Lung (tissue), 11 donors: ENCODE measurements at regions not wholly inside any gene's neighbourhood (a gene's known extent, or its start where the extent isn't known, plus 50 kb on each side); places are given as distances from the start of the nearest gene placed in this dataset.

Experiments
- ATAC-seq: fragments of 200-7000 bp; cut with Tn5 transposase; one replicate; pipeline ENCODE4 v1.9.1; 2020; ENCODE audit warnings: moderate number of reproducible peaks; ENCODE audit not compliant: insufficient read depth, low FRiP score
- DNase-seq, 3 donors: peaks; one replicate each; pipeline ENCODE4 v3.0.0-alpha.2; 2013 to 2017
- H3K27ac ChIP-seq, 2 donors: one replicate each; pipeline ENCODE4 v1.5.1; 2013; ENCODE audit warnings: mild to moderate bottlenecking in 2 of 2, moderate library complexity in 2 of 2, control low read depth in 1 of 2, inconsistent platforms in 1 of 2, low read depth in 1 of 2, low read length in 1 of 2
- H3K27me3 ChIP-seq, 3 donors: one replicate each; pipeline ENCODE4 v1.5.1; 2013; ENCODE audit warnings: low read length in 2 of 3; ENCODE audit not compliant: control insufficient read depth in 3 of 3, insufficient read depth in 3 of 3
- H3K36me3 ChIP-seq, 4 donors: one replicate each; pipeline ENCODE4 v1.5.1; 2013; ENCODE audit warnings: low read length in 4 of 4, mild to moderate bottlenecking in 1 of 4, moderate library complexity in 1 of 4; ENCODE audit not compliant: control insufficient read depth in 4 of 4, insufficient read depth in 4 of 4
- H3K4me1 ChIP-seq, 5 donors: one replicate each; pipeline ENCODE4 v1.5.1; 2013; ENCODE audit warnings: low read length in 5 of 5, mild to moderate bottlenecking in 2 of 5, moderate library complexity in 1 of 5; ENCODE audit not compliant: control insufficient read depth in 5 of 5, insufficient read depth in 5 of 5
- H3K4me3 ChIP-seq: one replicate; pipeline ENCODE4 v1.5.1; 2013; ENCODE audit warnings: mild to moderate bottlenecking, control low read depth, moderate library complexity
- H3K9ac ChIP-seq, 2 donors: one replicate each; pipeline ENCODE4 v1.5.1; 2013; ENCODE audit warnings: low read length in 2 of 2, control low read depth in 1 of 2; ENCODE audit not compliant: insufficient read depth in 1 of 2
- H3K9me3 ChIP-seq, 4 donors: one replicate each; pipeline ENCODE4 v1.5.1; 2013; ENCODE audit warnings: low read length in 3 of 4, mild to moderate bottlenecking in 1 of 4, moderate library complexity in 1 of 4; ENCODE audit not compliant: control insufficient read depth in 4 of 4, insufficient read depth in 3 of 4
- WGBS, 2 donors: extraction: QIAGEN DNeasy Blood & Tissue Kit; methylation state at CpG; one replicate each; pipeline ENCODE4 v1.1.7; 2013; 5-methylcytosine and 5-hydroxymethylcytosine counted together
- TF ChIP-seq, protein P1 (sequence below): IDR thresholded peaks from 2 replicates; pipeline ENCODE4 v1.5.1; 2012; ENCODE audit warnings: mild to moderate bottlenecking; ENCODE audit errors: control extremely low read depth, extremely low read depth
- donor health status: control.
- donor health status: control.
- donor health status: Bipolar disorder and iron deficiency.
- donor health status: healthy.
- donor health status: DM: yes; HTN: yes; CAD: no.

DNA sequence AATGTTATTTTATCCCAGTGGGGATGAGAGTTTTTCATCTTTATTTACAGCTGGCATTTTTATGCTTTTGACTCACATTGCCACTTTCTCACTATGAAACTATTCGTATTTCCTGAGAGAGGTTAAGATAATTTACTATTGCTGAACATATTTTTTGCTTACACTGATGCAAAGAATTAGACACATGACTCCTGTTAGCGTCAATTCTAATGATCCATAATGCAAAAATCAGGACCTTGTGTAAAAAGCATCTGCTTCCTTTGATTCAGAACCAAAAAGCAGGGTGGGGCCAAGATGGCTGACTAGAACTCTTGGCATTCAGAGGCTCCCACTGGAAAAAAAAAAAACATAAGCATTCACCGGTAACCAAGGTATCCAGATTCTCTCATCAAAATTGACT lies 464.8 kb downstream of the SEMA3D start:
- Histone ChIP-seq H3K4me1 (no peaks in the 10 kb centered on the region), H3K4me3 (no peak overlapping the region), H3K27me3 (no peaks in the 10 kb centered on the region), H3K9ac (no peak overlapping the region), H3K9me3 (no peaks in the 10 kb centered on the region), H3K36me3 (no peaks in the 10 kb centered on the region), H3K27ac (no peak overlapping the region)
- no peak for DNase-seq
- TF ChIP-seq, protein P1, sequence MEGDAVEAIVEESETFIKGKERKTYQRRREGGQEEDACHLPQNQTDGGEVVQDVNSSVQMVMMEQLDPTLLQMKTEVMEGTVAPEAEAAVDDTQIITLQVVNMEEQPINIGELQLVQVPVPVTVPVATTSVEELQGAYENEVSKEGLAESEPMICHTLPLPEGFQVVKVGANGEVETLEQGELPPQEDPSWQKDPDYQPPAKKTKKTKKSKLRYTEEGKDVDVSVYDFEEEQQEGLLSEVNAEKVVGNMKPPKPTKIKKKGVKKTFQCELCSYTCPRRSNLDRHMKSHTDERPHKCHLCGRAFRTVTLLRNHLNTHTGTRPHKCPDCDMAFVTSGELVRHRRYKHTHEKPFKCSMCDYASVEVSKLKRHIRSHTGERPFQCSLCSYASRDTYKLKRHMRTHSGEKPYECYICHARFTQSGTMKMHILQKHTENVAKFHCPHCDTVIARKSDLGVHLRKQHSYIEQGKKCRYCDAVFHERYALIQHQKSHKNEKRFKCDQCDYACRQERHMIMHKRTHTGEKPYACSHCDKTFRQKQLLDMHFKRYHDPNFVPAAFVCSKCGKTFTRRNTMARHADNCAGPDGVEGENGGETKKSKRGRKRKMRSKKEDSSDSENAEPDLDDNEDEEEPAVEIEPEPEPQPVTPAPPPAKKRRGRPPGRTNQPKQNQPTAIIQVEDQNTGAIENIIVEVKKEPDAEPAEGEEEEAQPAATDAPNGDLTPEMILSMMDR, result no peak
- WGBS, 2 donors, result 93 to 94% methylated on average over 3 of the region's 3 CpGs
- ATAC-seq, result no peak

DNA sequence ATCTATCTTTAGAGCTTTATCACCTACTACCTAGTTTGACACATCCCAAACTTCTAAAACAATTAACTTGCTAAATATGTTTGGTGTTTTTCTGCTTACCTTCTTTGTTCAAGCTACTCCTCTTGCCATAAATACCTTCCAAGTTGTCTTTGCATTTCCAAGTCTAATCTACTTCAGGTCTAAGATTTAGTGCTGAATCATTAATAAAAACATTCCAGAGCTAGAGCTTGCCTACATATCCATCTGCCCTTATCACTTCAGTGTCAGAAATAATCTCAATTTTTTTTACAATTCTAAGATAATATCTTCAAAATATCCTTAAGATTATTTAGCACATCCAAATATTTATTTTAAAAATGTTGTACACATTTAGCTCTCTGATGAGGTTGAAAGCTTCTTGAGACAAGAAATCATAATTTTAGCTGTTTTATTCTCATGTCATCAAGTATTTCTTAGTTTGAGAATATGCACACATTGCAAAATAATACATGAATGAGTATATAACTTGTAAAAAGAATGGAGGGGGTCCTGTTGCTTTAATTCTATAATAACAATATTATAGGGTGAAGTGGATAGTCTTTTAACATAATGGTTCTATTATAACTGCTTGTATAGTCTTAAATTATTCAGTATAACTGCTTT lies 466.3 kb downstream of the SEMA3D start:
- Histone ChIP-seq H3K4me3 (no peak overlapping the region), H3K27me3 (no peaks in the 10 kb centered on the region), H3K36me3 (no peaks in the 10 kb centered on the region), H3K9me3 (no peaks in the 10 kb centered on the region), H3K4me1 (no peaks in the 10 kb centered on the region), H3K27ac (no peak overlapping the region), H3K9ac (no peak overlapping the region)
- ATAC-seq (no peak), DNase-seq (no peak)
- TF ChIP-seq, protein P1, result no peak

DNA sequence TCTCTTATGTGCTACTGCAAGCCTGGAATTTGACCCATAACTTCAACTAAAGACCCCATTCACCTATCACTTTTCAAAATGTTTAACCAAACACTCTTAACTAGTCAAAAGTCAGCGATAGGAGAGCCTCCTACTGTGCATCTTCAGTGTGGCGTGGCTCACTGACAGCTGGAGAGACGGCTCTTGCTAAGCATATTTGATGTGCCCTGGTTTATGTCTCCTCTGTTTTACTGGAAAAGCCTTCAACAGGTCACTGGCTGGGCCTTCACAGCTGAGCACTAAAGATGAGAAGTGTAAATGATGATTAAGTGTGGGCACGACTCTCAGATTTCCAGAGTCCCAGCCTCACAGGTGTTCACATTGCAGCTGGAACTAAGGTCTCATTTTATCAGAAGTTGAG lies 472.1 kb downstream of the SEMA3D start:
- TF ChIP-seq, protein P1, result no peak
- Histone ChIP-seq H3K4me1 (no peaks in the 10 kb centered on the region), H3K36me3 (no peaks in the 10 kb centered on the region), H3K4me3 (no peak overlapping the region), H3K27ac (no peak overlapping the region), H3K9me3 (no peaks in the 10 kb centered on the region), H3K27me3 (no peaks in the 10 kb centered on the region), H3K9ac (no peak overlapping the region)
- DNase-seq, result no peak
- WGBS, 2 donors, result 64 to 75% methylated on average over 4 of the region's 4 CpGs
- no peak for ATAC-seq
